ENCODE measurements at regions not wholly inside any gene's neighbourhood (a gene's known extent, or its start where the extent isn't known, plus 50 kb on each side); places are given as distances from the start of the nearest gene placed in this dataset.

- DNase-seq (ENCODE audit: low read depth in 1 of 2, low spot score in 1 of 2), result no peak
Observed at GRCh38 chr2:7281231-7282201, 364.3 kb downstream of the RNF144A start.

- DNase-seq (ENCODE audit: low read depth in 1 of 2, low spot score in 1 of 2), result no peak
Observed at GRCh38 chr2:7286120-7286519, 368.9 kb downstream of the RNF144A start.

GRCh38 chr2:7288484-7288883 is 371.3 kb downstream of the RNF144A start:
- no peak for DNase-seq (ENCODE audit: low read depth in 1 of 2, low spot score in 1 of 2)

- no peak for DNase-seq (ENCODE audit: low read depth in 1 of 2, low spot score in 1 of 2)
Observed at GRCh38 chr2:7289697-7290096, 372.5 kb downstream of the RNF144A start.

- no peak for DNase-seq (ENCODE audit: low read depth in 1 of 2, low spot score in 1 of 2)
Observed at GRCh38 chr2:7292154-7292691, 375.0 kb downstream of the RNF144A start.

GRCh38 chr2:7309582-7309981 is 392.4 kb downstream of the RNF144A start:
- DNase-seq (ENCODE audit: low read depth in 1 of 2, low spot score in 1 of 2), result no peak

GRCh38 chr2:7324706-7325105 is 407.5 kb downstream of the RNF144A start:
- no peak for DNase-seq (ENCODE audit: low read depth in 1 of 2, low spot score in 1 of 2)

- no peak for DNase-seq (ENCODE audit: low read depth in 1 of 2, low spot score in 1 of 2)
Observed at GRCh38 chr2:7325186-7325585, 408.0 kb downstream of the RNF144A start.

GRCh38 chr2:7329465-7329864 is 412.3 kb downstream of the RNF144A start:
- no peak for DNase-seq (ENCODE audit: low read depth in 1 of 2, low spot score in 1 of 2)

- DNase-seq (ENCODE audit: low read depth in 1 of 2, low spot score in 1 of 2), result no peak
Observed at GRCh38 chr2:7333189-7333765, 416.1 kb downstream of the RNF144A start.

GRCh38 chr2:7333960-7334493 is 416.8 kb downstream of the RNF144A start:
- DNase-seq (ENCODE audit: low read depth in 1 of 2, low spot score in 1 of 2), result no peak

- no peak for DNase-seq (ENCODE audit: low read depth in 1 of 2, low spot score in 1 of 2)
Observed at GRCh38 chr2:7338961-7339360, 421.7 kb downstream of the RNF144A start.

GRCh38 chr2:7346336-7346735 is 429.1 kb downstream of the RNF144A start:
- no peak for DNase-seq (ENCODE audit: low read depth in 1 of 2, low spot score in 1 of 2)

GRCh38 chr2:7348761-7349160 is 431.5 kb downstream of the RNF144A start:
- no peak for DNase-seq (ENCODE audit: low read depth in 1 of 2, low spot score in 1 of 2)

GRCh38 chr2:7352191-7352590 is 435.0 kb downstream of the RNF144A start:
- no peak for DNase-seq (ENCODE audit: low read depth in 1 of 2, low spot score in 1 of 2)

GRCh38 chr2:7353571-7353970 is 436.4 kb downstream of the RNF144A start:
- DNase-seq (ENCODE audit: low read depth in 1 of 2, low spot score in 1 of 2), result no peak

- DNase-seq (ENCODE audit: low read depth in 1 of 2, low spot score in 1 of 2), result no peak
Observed at GRCh38 chr2:7355781-7356180, 438.6 kb downstream of the RNF144A start.

GRCh38 chr2:7356909-7357584 is 439.8 kb downstream of the RNF144A start:
- DNase-seq (ENCODE audit: low read depth in 1 of 2, low spot score in 1 of 2), result no peak

- no peak for DNase-seq (ENCODE audit: low read depth in 1 of 2, low spot score in 1 of 2)
Observed at GRCh38 chr2:7357993-7358392, 440.8 kb downstream of the RNF144A start.

GRCh38 chr2:7358865-7359447 is 441.7 kb downstream of the RNF144A start:
- DNase-seq (ENCODE audit: low read depth in 1 of 2, low spot score in 1 of 2), result no peak

GRCh38 chr2:7363906-7364305 is 446.7 kb downstream of the RNF144A start:
- DNase-seq (ENCODE audit: low read depth in 1 of 2, low spot score in 1 of 2), result no peak
